DMS53 treated with DMSO at 0.1 percent for 48 hours (cell line): ENCODE measurements at regions not wholly inside any gene's neighbourhood (a gene's known extent, or its start where the extent isn't known, plus 50 kb on each side); places are given as distances from the start of the nearest gene placed in this dataset.
"Not testable (repeated sequence)": the region's sequence is repeated elsewhere in the genome, so short reads cannot be mapped to it uniquely, and the experiment has no call there.

Experiments used
- DNase-seq: peaks from one replicate; lab custom pipeline; 2025; ENCODE audit not compliant: unreplicated experiment; lab: John Stamatoyannopoulos, UW

- no peak for DNase-seq
Observed at GRCh38 chr4:19540859-19541540, 710.7 kb upstream of the SLIT2 start.

GRCh38 chr4:19539201-19539600 lies 712.5 kb upstream of the SLIT2 start:
- DNase-seq = no peak

GRCh38 chr4:19534159-19534558 lies 717.5 kb upstream of the SLIT2 start:
- DNase-seq = no peak

- no peak for DNase-seq
Observed at GRCh38 chr4:19531906-19532848, 719.5 kb upstream of the SLIT2 start.

GRCh38 chr4:19523964-19524363 lies 727.7 kb upstream of the SLIT2 start:
- DNase-seq = no peak

GRCh38 chr4:19522966-19523365 lies 728.7 kb upstream of the SLIT2 start:
- no peak for DNase-seq

- no peak for DNase-seq
Observed at GRCh38 chr4:19520939-19521520, 730.7 kb upstream of the SLIT2 start.

GRCh38 chr4:19514276-19515070 lies 737.2 kb upstream of the SLIT2 start:
- DNase-seq = peak; percentile 13

- no peak for DNase-seq
Observed at GRCh38 chr4:19512086-19512485, 739.6 kb upstream of the SLIT2 start.

- DNase-seq = no peak
Observed at GRCh38 chr4:19510993-19511392, 740.7 kb upstream of the SLIT2 start.

- DNase-seq = no peak
Observed at GRCh38 chr4:19508442-19508841, 743.3 kb upstream of the SLIT2 start.

GRCh38 chr4:19497705-19498104 lies 754.0 kb upstream of the SLIT2 start:
- DNase-seq = no peak

- no peak for DNase-seq
Observed at GRCh38 chr4:19496756-19497155, 754.9 kb upstream of the SLIT2 start.

- no peak for DNase-seq
Observed at GRCh38 chr4:19494961-19495360, 756.7 kb upstream of the SLIT2 start.

- DNase-seq = no peak
Observed at GRCh38 chr4:19492606-19493005, 759.1 kb upstream of the SLIT2 start.

- peak; percentile 53 for DNase-seq
Observed at GRCh38 chr4:19486400-19486799, 765.3 kb upstream of the SLIT2 start.

- no peak for DNase-seq
Observed at GRCh38 chr4:19478791-19479190, 772.9 kb upstream of the SLIT2 start.

- no peak for DNase-seq
Observed at GRCh38 chr4:19473569-19473968, 778.1 kb upstream of the SLIT2 start.

- no peak for DNase-seq
Observed at GRCh38 chr4:19472666-19473065, 779.0 kb upstream of the SLIT2 start.

GRCh38 chr4:19470001-19470400 lies 781.7 kb upstream of the SLIT2 start:
- DNase-seq = not testable (repeated sequence)

GRCh38 chr4:19462117-19462516 lies 789.6 kb upstream of the SLIT2 start:
- DNase-seq = no peak
